ENCODE measurements at regions not wholly inside any gene's neighbourhood (a gene's known extent, or its start where the extent isn't known, plus 50 kb on each side); places are given as distances from the start of the nearest gene placed in this dataset.

DNA sequence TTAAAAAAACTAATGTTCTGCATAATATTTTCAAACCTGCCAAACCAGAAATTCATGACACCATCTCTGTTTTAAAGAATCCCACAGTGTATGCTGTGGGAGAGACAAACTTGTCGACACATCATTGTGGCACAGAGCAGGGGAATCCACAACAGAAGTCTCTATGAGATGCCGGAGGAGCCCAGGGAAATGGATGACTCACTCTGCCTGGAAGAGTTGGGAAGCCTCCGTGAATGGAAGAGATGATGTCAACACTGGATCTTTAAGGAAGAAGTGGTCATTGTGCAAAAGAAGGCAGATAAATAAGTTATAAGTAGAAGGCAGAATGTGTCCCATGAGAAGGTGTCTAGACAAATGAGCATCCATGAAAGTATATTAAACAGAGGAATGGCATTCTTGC is 595.1 kb downstream of the RAB28 start (continued):
- TF ChIP-seq KLF1 (tag by site-specific recombination; IDR thresholded peaks at IDR 0.05) (no peak), ZNF792 (tag by site-specific recombination; IDR thresholded peaks at IDR 0.05) (no peak), SP7 (tag by site-specific recombination; IDR thresholded peaks at IDR 0.05) (no peak), GLI4 (tag by site-specific recombination; IDR thresholded peaks at IDR 0.05) (no peak), ZNF157 (tag by site-specific recombination; IDR thresholded peaks at IDR 0.05) (no peak), ZNF292 (tag by site-specific recombination; IDR thresholded peaks at IDR 0.05; ENCODE audit: borderline replicate concordance, low read depth) (no peak), ZNF501 (tag by site-specific recombination; IDR thresholded peaks at IDR 0.05) (no peak)

DNA sequence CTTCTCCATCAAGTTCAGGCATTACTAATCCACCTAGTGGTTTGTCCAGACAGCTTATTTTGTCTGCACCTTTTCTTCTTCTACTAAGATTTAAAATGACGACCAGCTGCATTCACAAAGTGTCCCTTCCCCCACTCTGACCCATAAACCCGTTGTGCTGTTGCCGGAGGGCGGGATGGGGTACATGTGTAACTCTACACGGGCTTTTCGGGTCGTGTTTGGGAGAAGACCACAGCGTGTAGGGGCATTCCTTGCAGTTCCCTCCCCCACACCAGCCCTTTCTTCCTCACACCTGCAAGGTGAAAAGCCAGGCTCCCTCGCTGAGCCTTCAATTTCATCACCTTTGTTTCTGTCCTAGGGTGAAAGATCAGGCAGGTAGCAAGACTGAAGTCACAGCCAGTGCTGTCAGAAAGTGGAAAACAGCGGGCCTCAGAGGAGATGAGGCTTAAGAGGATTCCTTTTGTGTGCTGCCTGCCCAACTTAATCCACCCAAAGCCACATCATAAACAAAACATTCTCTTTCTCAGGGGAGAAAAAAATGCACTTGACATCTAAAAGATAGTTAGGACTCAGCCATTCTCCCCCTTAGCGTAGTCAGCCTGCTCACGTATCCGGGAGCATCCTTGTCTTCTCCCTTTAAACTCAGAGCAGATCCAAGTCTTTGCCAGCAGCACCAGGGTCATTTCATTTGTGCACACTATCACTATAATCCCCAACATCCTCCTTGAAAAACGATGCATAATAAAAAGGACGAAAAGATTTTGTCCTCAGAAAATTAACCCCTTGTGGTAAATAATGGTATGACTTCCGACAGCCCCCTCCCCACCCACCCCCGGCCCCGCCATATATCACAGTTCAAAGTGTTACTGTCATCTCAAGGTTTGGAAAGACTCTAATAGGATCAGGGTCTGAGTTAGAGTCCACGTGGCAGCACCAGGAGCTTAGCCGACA is 599.0 kb downstream of the RAB28 start:
- ChIA-PET POLR2A (no interaction called here), CTCF (no interaction called here)
- Histone ChIP-seq H3K27ac (ENCODE audit: extremely low read depth, low read depth, low read length) (no peak overlapping the region), H3K9me3 (ENCODE audit: control insufficient read depth, insufficient read depth, low read depth, low read length) (no peaks in the 10 kb centered on the region), H3K36me3 (ENCODE audit: control insufficient read depth in 2 of 2, insufficient read depth in 1 of 2, low read length in 2 of 2) (no peaks in the 10 kb centered on the region), H3K4me1 (ENCODE audit: control insufficient read depth, insufficient read depth, low read length) (no peaks in the 10 kb centered on the region), H3K4me3 (ENCODE audit: low read depth, low read length) (no peak overlapping the region)
- TF ChIP-seq ZNF558 (tag by site-specific recombination; IDR thresholded peaks at IDR 0.05) (no peak), ZNF791 (tag by site-specific recombination; IDR thresholded peaks at IDR 0.05) (no peak), ZNF362 (tag by site-specific recombination; IDR thresholded peaks at IDR 0.05) (no peak), ZNF335 (tag by site-specific recombination; conservative IDR thresholded peaks at IDR 0.05) (no peak), MYNN (tag by site-specific recombination; IDR thresholded peaks at IDR 0.05; ENCODE audit: borderline replicate concordance) (no peak), PRDM10 (tag by site-specific recombination; IDR thresholded peaks at IDR 0.05) (no peak), ZFHX2 (tag by site-specific recombination; conservative IDR thresholded peaks at IDR 0.05) (no peak), ZFP37 (tag by site-specific recombination; IDR thresholded peaks at IDR 0.05) (no peak), ZNF112 (tag by site-specific recombination; IDR thresholded peaks at IDR 0.05) (no peak), ZBTB7A (tag by site-specific recombination; IDR thresholded peaks at IDR 0.05; ENCODE audit: low read depth) (no peak), ZNF501 (tag by site-specific recombination; IDR thresholded peaks at IDR 0.05) (no peak), GLIS1 (tag by site-specific recombination; IDR thresholded peaks at IDR 0.05) (no peak), KLF9 (tag by site-specific recombination; IDR thresholded peaks at IDR 0.05; ENCODE audit: low read depth) (no peak)
- TF ChIP-seq, protein P1, sequence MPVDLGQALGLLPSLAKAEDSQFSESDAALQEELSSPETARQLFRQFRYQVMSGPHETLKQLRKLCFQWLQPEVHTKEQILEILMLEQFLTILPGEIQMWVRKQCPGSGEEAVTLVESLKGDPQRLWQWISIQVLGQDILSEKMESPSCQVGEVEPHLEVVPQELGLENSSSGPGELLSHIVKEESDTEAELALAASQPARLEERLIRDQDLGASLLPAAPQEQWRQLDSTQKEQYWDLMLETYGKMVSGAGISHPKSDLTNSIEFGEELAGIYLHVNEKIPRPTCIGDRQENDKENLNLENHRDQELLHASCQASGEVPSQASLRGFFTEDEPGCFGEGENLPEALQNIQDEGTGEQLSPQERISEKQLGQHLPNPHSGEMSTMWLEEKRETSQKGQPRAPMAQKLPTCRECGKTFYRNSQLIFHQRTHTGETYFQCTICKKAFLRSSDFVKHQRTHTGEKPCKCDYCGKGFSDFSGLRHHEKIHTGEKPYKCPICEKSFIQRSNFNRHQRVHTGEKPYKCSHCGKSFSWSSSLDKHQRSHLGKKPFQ (tag by site-specific recombination; IDR thresholded peaks at IDR 0.05), result no peak
- TF ChIP-seq, protein P2, sequence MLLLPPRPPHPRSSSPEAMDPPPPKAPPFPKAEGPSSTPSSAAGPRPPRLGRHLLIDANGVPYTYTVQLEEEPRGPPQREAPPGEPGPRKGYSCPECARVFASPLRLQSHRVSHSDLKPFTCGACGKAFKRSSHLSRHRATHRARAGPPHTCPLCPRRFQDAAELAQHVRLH (tag by site-specific recombination; IDR thresholded peaks at IDR 0.05), result no peak
- TF ChIP-seq, protein P3, sequence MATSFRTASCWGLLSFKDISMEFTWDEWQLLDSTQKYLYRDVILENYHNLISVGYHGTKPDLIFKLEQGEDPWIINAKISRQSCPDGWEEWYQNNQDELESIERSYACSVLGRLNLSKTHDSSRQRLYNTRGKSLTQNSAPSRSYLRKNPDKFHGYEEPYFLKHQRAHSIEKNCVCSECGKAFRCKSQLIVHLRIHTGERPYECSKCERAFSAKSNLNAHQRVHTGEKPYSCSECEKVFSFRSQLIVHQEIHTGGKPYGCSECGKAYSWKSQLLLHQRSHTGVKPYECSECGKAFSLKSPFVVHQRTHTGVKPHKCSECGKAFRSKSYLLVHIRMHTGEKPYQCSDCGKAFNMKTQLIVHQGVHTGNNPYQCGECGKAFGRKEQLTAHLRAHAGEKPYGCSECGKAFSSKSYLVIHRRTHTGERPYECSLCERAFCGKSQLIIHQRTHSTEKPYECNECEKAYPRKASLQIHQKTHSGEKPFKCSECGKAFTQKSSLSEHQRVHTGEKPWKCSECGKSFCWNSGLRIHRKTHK (tag by site-specific recombination; IDR thresholded peaks at IDR 0.05), result no peak
